Esophagus mucosa (tissue), 1 donor: ENCODE measurements at regions not wholly inside any gene's neighbourhood (a gene's known extent, or its start where the extent isn't known, plus 50 kb on each side); places are given as distances from the start of the nearest gene placed in this dataset.

Source experiments
- ATAC-seq: fragments of 200-7000 bp; cut with Tn5 transposase; one replicate; pipeline ENCODE4 v1.9.1; 2020
- donor health status: DM: yes; HTN: yes; CAD: no.

- no peak for ATAC-seq
These were observed 117.2 kb upstream of the MSX2 start for GRCh38 chr5:174607205-174607604.

- ATAC-seq = no peak
These were observed 116.5 kb upstream of the MSX2 start for GRCh38 chr5:174607916-174608315.

DNA sequence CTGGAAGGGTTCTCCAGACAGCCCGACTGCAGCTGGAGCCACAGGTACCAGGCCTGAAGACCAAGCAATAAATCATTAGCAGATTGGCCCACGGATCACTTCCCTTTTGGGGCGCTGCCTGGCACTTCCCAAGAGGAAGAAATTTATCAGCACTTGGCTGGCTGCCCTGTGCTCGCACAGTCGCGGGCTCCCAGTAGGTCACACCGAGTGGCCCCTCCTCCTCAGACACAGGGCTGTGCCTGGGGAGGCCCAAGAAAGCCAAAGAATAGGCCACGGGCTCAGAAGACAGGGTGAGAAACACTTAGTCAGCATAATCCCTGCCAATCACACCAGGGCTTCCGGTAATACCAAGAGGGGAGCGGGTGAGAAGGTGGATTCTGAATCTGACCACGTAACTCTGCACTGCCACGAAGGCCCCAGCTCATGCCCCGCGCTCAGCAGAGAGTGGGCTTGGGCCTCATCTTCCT is 115.7 kb upstream of the MSX2 start:
- ATAC-seq = peak; percentile 95

DNA sequence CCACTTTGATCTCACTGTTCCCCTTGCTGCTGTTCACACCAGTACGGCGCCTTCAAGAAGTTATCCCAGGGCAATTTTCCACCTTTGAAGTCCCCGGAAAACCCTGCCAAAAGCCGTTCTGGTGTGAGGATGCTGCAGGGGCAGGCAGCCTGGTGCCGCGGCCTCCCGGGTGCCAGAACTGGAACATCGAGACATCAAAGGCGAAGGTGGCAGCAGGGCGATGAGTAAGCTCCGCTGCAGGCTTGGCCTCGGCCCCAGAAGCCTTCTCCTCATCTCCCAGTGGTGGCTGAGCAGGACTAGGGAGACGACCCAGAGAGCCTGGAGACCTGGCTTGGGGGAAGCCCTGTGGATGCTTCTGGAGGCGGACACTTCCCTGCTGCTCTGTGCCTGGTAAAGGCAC is 115.3 kb upstream of the MSX2 start:
- ATAC-seq = peak; percentile 87

GRCh38 chr5:174610968-174611367 is 113.4 kb upstream of the MSX2 start:
- ATAC-seq = peak; percentile 64

- ATAC-seq = peak; percentile 33
These were observed 111.7 kb upstream of the MSX2 start for GRCh38 chr5:174612686-174613085.

DNA sequence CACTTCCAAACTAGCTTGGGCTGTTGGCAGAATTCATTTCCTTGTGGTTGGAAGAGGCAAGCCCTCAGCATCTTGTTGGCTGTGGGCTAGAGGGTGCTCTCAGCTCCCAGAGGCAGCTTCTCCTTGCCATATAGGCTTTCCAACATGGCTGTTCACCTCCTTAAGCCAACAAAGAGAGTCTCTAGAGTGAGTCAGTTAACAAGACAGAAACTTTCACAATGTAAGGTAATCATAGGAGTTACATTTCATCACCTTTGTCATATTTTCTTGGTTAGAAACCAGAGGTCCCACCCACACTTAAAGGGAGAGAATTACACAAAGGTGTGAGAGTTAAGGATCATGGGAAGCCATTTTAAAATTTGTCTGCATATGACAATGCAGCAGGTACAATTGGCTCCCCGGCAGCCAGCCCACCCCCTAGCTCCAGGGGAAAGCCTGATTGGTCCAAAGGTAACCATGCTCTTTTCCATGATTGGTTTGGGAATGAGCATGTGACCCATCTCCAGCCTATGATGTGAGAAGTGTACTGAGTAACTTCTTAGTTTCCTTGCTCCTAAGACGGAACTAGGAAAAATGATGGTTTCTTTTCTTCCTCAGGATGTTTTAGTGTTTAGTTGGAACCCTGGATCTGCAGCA is 109.8 kb upstream of the MSX2 start:
- peak; percentile 54 for ATAC-seq

GRCh38 chr5:174616036-174616435 is 108.3 kb upstream of the MSX2 start:
- no peak for ATAC-seq

- no peak for ATAC-seq
These were observed 107.1 kb upstream of the MSX2 start for GRCh38 chr5:174617285-174617684.

DNA sequence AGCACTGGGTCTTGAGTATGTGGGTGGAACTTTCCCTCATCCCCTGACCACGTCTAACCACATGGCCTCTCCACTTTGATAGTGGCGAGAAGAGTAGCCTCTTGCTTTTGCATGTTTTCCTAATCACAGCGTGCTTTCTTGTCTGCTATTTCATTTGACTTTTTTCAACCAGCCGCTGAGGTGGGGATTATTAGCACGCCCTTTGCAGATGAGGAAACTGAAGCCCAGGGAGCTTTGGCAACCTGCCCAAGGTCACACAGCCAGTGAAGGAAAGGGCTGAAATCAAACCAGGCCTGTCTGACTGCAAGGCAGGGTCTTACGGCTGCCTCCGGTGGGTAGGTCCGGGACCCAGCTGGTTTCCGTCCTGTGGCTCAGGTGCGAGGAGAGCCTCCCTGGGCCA is 106.5 kb upstream of the MSX2 start:
- ATAC-seq = no peak

DNA sequence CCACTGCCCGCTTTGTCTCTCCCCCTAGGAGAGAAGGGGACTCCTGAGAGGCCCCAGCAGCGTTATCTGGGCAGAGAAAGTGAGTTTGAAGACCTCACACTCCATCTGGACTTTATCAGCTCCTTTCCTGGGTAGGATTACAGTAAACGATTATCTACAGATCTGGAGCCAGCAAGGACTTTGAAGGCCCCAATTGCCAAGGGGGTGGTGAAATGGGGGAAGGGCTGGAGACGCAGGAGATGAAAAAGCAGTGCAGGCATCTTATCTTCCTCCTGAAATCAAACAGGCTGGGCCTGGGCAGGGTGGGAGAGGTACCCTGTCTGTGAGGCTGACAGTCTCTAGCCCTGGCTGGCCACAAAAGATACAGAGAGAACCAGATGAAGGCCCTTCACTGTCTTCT is 105.8 kb upstream of the MSX2 start:
- ATAC-seq = no peak

DNA sequence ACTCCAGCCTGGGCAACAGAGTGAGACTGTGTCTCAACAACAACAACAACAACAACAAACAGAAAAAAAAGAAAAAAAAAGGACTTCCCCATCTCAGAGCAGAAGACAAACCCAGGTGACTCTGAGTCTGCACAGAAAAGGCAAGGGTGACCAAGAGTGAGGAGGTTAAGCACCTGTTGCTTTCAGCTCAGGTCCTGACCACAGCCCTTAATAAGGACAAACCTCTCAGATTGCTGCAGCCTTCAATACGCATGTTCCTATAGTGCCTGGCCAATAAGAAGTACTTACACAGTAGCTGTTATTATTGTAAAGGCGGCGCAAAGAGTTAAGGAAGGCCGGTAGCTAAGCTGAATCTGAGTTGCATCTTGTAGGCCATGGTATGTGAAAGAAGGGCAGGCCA is 102.3 kb upstream of the MSX2 start:
- no peak for ATAC-seq

GRCh38 chr5:174623018-174623417 is 101.4 kb upstream of the MSX2 start:
- ATAC-seq = no peak

DNA sequence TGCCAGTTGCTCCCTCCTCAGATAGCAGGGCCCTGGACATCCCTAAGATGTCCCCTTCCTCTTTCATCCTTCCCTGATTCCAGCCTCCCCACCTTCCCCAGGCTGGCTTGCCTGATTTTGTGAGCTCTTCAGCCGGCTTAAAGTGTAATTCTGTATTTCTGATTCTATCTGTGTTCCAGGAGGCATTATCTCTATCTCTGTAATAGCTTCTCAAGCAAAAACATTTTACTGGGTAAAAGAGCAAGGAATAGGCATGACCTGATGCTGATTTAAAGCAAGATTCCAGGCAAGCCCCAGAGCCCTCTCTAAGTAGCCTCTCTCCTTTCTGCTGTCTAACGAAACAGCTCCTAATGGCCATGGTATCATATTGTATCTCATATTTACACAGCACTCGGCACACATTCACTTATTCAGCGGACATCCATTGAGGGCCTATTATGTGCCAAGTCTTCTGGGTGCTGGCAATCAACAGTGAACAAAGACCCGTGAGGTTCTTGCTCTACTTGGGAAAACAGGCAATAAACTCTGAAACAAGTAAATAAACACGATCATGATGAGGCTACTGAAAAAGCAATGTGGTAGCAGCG is 100.9 kb upstream of the MSX2 start:
- no peak for ATAC-seq

DNA sequence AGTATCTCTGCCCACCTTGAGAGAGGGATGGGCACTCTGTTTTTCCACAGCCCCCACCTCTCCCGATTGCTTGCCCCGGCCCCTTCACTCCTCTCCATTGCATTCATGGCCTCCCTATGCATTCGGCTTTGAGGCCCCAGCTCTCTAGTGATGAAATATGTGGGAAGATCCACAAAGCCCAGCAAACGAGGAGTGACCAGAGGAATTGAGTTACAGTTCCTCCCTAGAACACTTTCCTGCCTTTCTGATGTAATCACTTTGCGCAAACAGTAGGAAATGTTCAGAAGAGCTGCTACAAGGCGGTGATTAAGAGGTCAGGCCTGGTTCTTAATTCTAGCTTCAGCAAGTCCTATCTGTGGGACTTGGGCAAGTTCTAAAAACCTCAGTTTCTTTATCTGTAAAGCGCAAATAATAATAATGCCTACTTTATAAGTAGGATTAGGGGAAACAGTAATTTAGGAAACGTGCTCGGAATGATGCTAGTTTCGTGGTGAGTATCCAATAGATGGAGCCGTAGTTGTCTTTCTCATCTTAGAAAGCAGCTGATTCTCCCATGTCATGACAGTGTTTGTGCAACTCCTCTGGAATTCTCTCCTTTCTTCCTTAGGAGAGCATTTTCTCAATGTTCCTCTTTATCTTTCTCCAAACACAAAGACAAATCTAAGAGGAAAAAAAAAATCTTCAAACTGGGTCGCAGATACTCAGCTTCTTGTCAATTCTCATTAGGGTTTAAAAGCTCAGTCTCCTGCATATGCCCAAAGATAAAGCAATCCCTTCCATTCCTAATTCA is 99.5 kb upstream of the MSX2 start:
- ATAC-seq = no peak

GRCh38 chr5:174625591-174626350 is 98.6 kb upstream of the MSX2 start:
- no peak for ATAC-seq

GRCh38 chr5:174626369-174626920 is 97.9 kb upstream of the MSX2 start:
- ATAC-seq = no peak

- ATAC-seq = peak; percentile 15
These were observed 88.3 kb upstream of the MSX2 start for GRCh38 chr5:174636094-174636493.

GRCh38 chr5:174642816-174643405 is 81.5 kb upstream of the MSX2 start:
- no peak for ATAC-seq

GRCh38 chr5:174644436-174644835 is 79.9 kb upstream of the MSX2 start:
- ATAC-seq = no peak

DNA sequence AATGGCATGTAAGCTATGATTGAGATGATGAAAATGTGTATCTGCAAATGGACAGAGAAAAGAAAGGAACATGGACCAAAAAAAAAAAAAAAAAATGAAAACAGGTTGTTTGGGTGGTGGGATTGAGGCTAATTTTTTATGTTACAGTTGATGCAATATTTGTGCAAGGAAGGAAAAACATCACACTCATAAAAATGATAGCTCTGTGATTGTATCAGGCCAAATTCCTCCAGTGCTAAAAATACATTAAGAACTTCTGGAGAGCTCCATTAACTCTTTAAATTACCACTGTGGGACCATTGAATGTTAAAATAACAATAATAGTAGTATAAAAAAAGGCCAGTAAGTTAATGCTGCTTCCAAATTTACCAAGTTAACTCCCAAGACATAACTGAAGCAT is 79.5 kb upstream of the MSX2 start:
- ATAC-seq = no peak

DNA sequence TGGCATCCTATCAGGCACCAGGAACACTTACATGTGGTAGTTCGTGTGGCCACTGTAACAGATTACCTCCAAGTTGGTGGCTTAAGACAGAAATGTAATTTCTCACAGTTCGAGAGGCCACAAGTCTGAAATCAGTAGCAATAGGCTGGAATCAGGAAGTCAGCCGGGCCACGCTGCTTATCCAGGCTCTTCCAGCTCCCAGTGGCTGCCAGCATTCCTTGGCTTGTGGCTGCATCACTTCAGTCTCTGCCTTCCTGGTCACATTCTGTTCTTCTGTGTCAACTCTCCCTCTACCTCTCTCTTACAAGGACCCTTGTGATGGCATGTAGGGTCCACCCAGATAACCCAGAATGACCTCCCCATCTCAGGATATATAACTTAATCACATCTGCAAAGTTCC is 78.7 kb upstream of the MSX2 start:
- ATAC-seq = no peak
